Nucleus accumbens (tissue), 56 donors: ENCODE measurements at regions not wholly inside any gene's neighbourhood (a gene's known extent, or its start where the extent isn't known, plus 50 kb on each side); places are given as distances from the start of the nearest gene placed in this dataset.
"Not testable (repeated sequence)": the region's sequence is repeated elsewhere in the genome, so short reads cannot be mapped to it uniquely, and the experiment has no call there.

Source experiments
- DNase-seq, 56 donors: peaks; one replicate each; lab custom pipeline; 2025; lab: John Stamatoyannopoulos, UW

GRCh38 chr18:47729356-47729755, 201.1 kb downstream of the SMAD2 start:
- DNase-seq, result no peak

- no peak for DNase-seq
Measured at GRCh38 chr18:47728921-47729320, 201.5 kb downstream of the SMAD2 start.

GRCh38 chr18:47727409-47727808, 203.1 kb downstream of the SMAD2 start:
- DNase-seq, result no peak

GRCh38 chr18:47726550-47726949, 203.9 kb downstream of the SMAD2 start:
- DNase-seq, result no peak

GRCh38 chr18:47725656-47726055, 204.8 kb downstream of the SMAD2 start:
- no peak for DNase-seq

GRCh38 chr18:47724186-47724975, 206.1 kb downstream of the SMAD2 start:
- DNase-seq, result no peak

- no peak for DNase-seq
Measured at GRCh38 chr18:47721876-47722275, 208.6 kb downstream of the SMAD2 start.

- no peak for DNase-seq
Measured at GRCh38 chr18:47720741-47721140, 209.7 kb downstream of the SMAD2 start.

GRCh38 chr18:47719096-47719780, 211.2 kb downstream of the SMAD2 start:
- DNase-seq, result no peak

GRCh38 chr18:47718646-47719045, 211.8 kb downstream of the SMAD2 start:
- no peak for DNase-seq

- no peak for DNase-seq
Measured at GRCh38 chr18:47717257-47717656, 213.2 kb downstream of the SMAD2 start.

GRCh38 chr18:47716632-47717185, 213.8 kb downstream of the SMAD2 start:
- no peak for DNase-seq

- DNase-seq, result no peak
Measured at GRCh38 chr18:47710451-47710850, 220.0 kb downstream of the SMAD2 start.

GRCh38 chr18:47709556-47709955, 220.9 kb downstream of the SMAD2 start:
- DNase-seq, result no peak

GRCh38 chr18:47708206-47708605, 222.3 kb downstream of the SMAD2 start:
- no peak for DNase-seq

- DNase-seq, result no peak
Measured at GRCh38 chr18:47701134-47701533, 229.3 kb downstream of the SMAD2 start.

GRCh38 chr18:47696870-47697269, 233.6 kb downstream of the SMAD2 start:
- DNase-seq, result no peak

GRCh38 chr18:47691611-47692010, 238.8 kb downstream of the SMAD2 start:
- DNase-seq, result no peak

- not testable (repeated sequence) for DNase-seq
Measured at GRCh38 chr18:47690778-47691177, 239.7 kb downstream of the SMAD2 start.

GRCh38 chr18:47689371-47689770, 241.1 kb downstream of the SMAD2 start:
- DNase-seq, result no peak

GRCh38 chr18:47686806-47687205, 243.7 kb downstream of the SMAD2 start:
- DNase-seq, result no peak

- DNase-seq, result no peak
Measured at GRCh38 chr18:47683774-47684173, 246.7 kb downstream of the SMAD2 start.
